Neural cell (in vitro differentiated cells): ENCODE measurements at regions not wholly inside any gene's neighbourhood (a gene's known extent, or its start where the extent isn't known, plus 50 kb on each side); places are given as distances from the start of the nearest gene placed in this dataset.

Experiments
- H2AFZ ChIP-seq: fragments of 200-600, 300-800 bp; sonication (generic), shearing (Covaris generic); 2 replicates; pipeline ENCODE4 v1.6.0; 2014; ENCODE audit warnings: low read depth, mild to moderate bottlenecking, antibody characterized with exemption, low read length, moderate library complexity
- H3F3A ChIP-seq: fragments of 200-600 bp; shearing (Covaris generic); 2 replicates; pipeline ENCODE4 v1.6.1; 2016; ENCODE audit warnings: mild to moderate bottlenecking, moderate library complexity, mixed read lengths, antibody characterized with exemption, low read length; ENCODE audit not compliant: insufficient read depth, poor library complexity, severe bottlenecking
- H3K27ac ChIP-seq: fragments of 200-600, 300-800 bp; sonication (generic), shearing (Covaris generic); 2 replicates; pipeline ENCODE4 v1.5.1; 2014; ENCODE audit warnings: mild to moderate bottlenecking, low read length, moderate library complexity
- H3K27me3 ChIP-seq: fragments of 300-800, 200-600 bp; sonication (generic), shearing (Covaris generic); 2 replicates; pipeline ENCODE4 v1.6.0; 2014; ENCODE audit warnings: mild to moderate bottlenecking, low read depth, low read length, moderate library complexity; ENCODE audit not compliant: insufficient read depth
- H3K36me3 ChIP-seq: fragments of 300-800, 200-600 bp; sonication (generic), shearing (Covaris generic); 2 replicates; pipeline ENCODE4 v1.5.1; 2014; ENCODE audit warnings: mild to moderate bottlenecking, antibody characterized with exemption, low read length, moderate library complexity; ENCODE audit not compliant: insufficient read depth
- H3K4me2 ChIP-seq: fragments of 300-800, 200-600 bp; sonication (generic), shearing (Covaris generic); 2 replicates; pipeline ENCODE4 v1.6.0; 2014; ENCODE audit warnings: mild to moderate bottlenecking, low read length
- H3K4me3 ChIP-seq: fragments of 300-800, 200-600 bp; sonication (generic), shearing (Covaris generic); 2 replicates; pipeline ENCODE4 v1.5.1; 2014; ENCODE audit warnings: mild to moderate bottlenecking, low read length, moderate library complexity
- H3K79me2 ChIP-seq: fragments of 200-600 bp; shearing (Covaris generic); replicated peaks from 2 replicates; pipeline ENCODE4 v1.6.0; 2014; ENCODE audit warnings: mild to moderate bottlenecking, low read length, moderate library complexity; ENCODE audit not compliant: insufficient read depth
- H3K9ac ChIP-seq: fragments of 300-800, 200-600 bp; sonication (generic), shearing (Covaris generic); 2 replicates; pipeline ENCODE4 v1.6.1; 2016; ENCODE audit warnings: mild to moderate bottlenecking, low read length, mixed read lengths
- H3K9me2 ChIP-seq: fragments of 200-600 bp; shearing (Covaris generic); 2 replicates; pipeline ENCODE4 v1.6.1; 2016; ENCODE audit warnings: mild to moderate bottlenecking, low read length, mixed read lengths; ENCODE audit not compliant: insufficient read depth
- H3K9me3 ChIP-seq: fragments of 200-600, 300-800 bp; sonication (generic), shearing (Covaris generic); 2 replicates; pipeline ENCODE4 v1.6.1; 2016; ENCODE audit warnings: mild to moderate bottlenecking, mixed run types, low read length, moderate library complexity, mixed read lengths
- H4K20me1 ChIP-seq: fragments of 200-600 bp; shearing (Covaris generic); 2 replicates; pipeline ENCODE4 v1.6.1; 2016; ENCODE audit warnings: mild to moderate bottlenecking, mixed run types; ENCODE audit not compliant: insufficient read depth
- CTCF ChIP-seq: fragments of 450-650 bp; IDR thresholded peaks from 2 replicates; pipeline ENCODE4 v1.5.1; 2014; ENCODE audit warnings: antibody characterized with exemption, mild to moderate bottlenecking, moderate library complexity; ENCODE audit not compliant: poor library complexity, severe bottlenecking
- EP300 ChIP-seq: fragments of 450-650 bp; conservative IDR thresholded peaks from 2 replicates; pipeline ENCODE4 v1.6.1; 2014; ENCODE audit warnings: antibody characterized with exemption, mild to moderate bottlenecking, moderate library complexity; ENCODE audit not compliant: poor library complexity, severe bottlenecking
- EZH2 ChIP-seq: fragments of 200-600, 300-800 bp; shearing (Covaris generic), sonication (generic); IDR thresholded peaks from 2 replicates; pipeline ENCODE4 v1.6.1; 2014; ENCODE audit warnings: antibody characterized with exemption, low read length, borderline replicate concordance, mild to moderate bottlenecking; ENCODE audit not compliant: insufficient read depth, poor library complexity, severe bottlenecking
- MXI1 ChIP-seq: fragments of 450-650 bp; conservative IDR thresholded peaks from 2 replicates; pipeline ENCODE4 v1.6.1; 2014; ENCODE audit warnings: antibody characterized with exemption, mild to moderate bottlenecking; ENCODE audit not compliant: poor library complexity, severe bottlenecking
- POLR2AphosphoS5 ChIP-seq: IDR thresholded peaks from 2 replicates; pipeline ENCODE4 v1.6.1; 2012
- RAD21 ChIP-seq: fragments of 450-650 bp; conservative IDR thresholded peaks from 2 replicates; pipeline ENCODE4 v1.6.1; 2014; ENCODE audit warnings: antibody characterized with exemption, mild to moderate bottlenecking, moderate library complexity
- REST ChIP-seq: IDR thresholded peaks from 2 replicates; pipeline ENCODE4 v1.6.1; 2012; ENCODE audit warnings: borderline replicate concordance
- SMC3 ChIP-seq: fragments of 450-650 bp; conservative IDR thresholded peaks from 2 replicates; pipeline ENCODE4 v1.6.1; 2014; ENCODE audit warnings: antibody characterized with exemption, mild to moderate bottlenecking, moderate library complexity; ENCODE audit not compliant: poor library complexity
- TAF1 ChIP-seq: IDR thresholded peaks from 2 replicates; pipeline ENCODE4 v1.6.1; 2012; ENCODE audit warnings: low read depth

- Histone ChIP-seq H3K36me3 (no peaks in the 10 kb centered on the region), H3K79me2 (no peaks in the 10 kb centered on the region), H3K9me3 (no peaks in the 10 kb centered on the region), H3K9me2 (no peaks in the 10 kb centered on the region), H2AFZ (no peak overlapping the region), H3K9ac (no peak overlapping the region), H3K27me3 (no peaks in the 10 kb centered on the region), H3K4me3 (no peak overlapping the region), H4K20me1 (no peaks in the 10 kb centered on the region), H3F3A (no peaks in the 10 kb centered on the region), H3K27ac (no peak overlapping the region), H3K4me2 (no peak overlapping the region)
- no peak for TF ChIP-seq CTCF
- no peak for TF ChIP-seq SMC3
- TF ChIP-seq EP300: peak; percentile 88
- peak; percentile 67 for TF ChIP-seq POLR2AphosphoS5
- no peak for TF ChIP-seq TAF1
- no peak for TF ChIP-seq MXI1
- TF ChIP-seq RAD21: no peak
Observed at GRCh38 chr9:31637861-31638260, 746.6 kb upstream of the ACO1 start.

- H3K9me3 ChIP-seq: no peaks in the 10 kb centered on the region
- no peak for TF ChIP-seq SMC3
- no peak for TF ChIP-seq REST
- no peak for TF ChIP-seq RAD21
- TF ChIP-seq MXI1: no peak
- no peak for TF ChIP-seq POLR2AphosphoS5
- TF ChIP-seq EZH2: no peak
- no peak for TF ChIP-seq EP300
- TF ChIP-seq TAF1: no peak
- no peak for TF ChIP-seq CTCF
- no peaks in the 10 kb centered on the region for H3F3A ChIP-seq
- no peak overlapping the region for H3K4me3 ChIP-seq
- no peak overlapping the region for H2AFZ ChIP-seq
- no peaks in the 10 kb centered on the region for H3K9me2 ChIP-seq
- no peaks in the 10 kb centered on the region for H3K27me3 ChIP-seq
- no peaks in the 10 kb centered on the region for H3K36me3 ChIP-seq
- no peak overlapping the region for H3K9ac ChIP-seq
- no peaks in the 10 kb centered on the region for H4K20me1 ChIP-seq
- H3K79me2 ChIP-seq: no peaks in the 10 kb centered on the region
- no peak overlapping the region for H3K27ac ChIP-seq
- H3K4me2 ChIP-seq: no peak overlapping the region
Observed at GRCh38 chr9:31639451-31639850, 745.0 kb upstream of the ACO1 start.
